Endothelial cell of umbilical vein (primary cell): ENCODE measurements at regions not wholly inside any gene's neighbourhood (a gene's known extent, or its start where the extent isn't known, plus 50 kb on each side); places are given as distances from the start of the nearest gene placed in this dataset.

Experiments
- EZH2 ChIP-seq: IDR thresholded peaks from 2 replicates; pipeline ENCODE4 v1.6.1; 2012; ENCODE audit warnings: borderline replicate concordance, low read depth, mild to moderate bottlenecking, moderate library complexity, low read length, inconsistent platforms; ENCODE audit not compliant: severe bottlenecking
- POLR2A ChIP-seq: IDR thresholded peaks from 2 replicates; pipeline ENCODE4 v1.6.1; 2012; ENCODE audit warnings: low read depth, mild to moderate bottlenecking, control low read depth, low read length
- POLR2AphosphoS5 ChIP-seq: IDR thresholded peaks from 2 replicates; pipeline ENCODE4 v1.6.1; 2012; ENCODE audit warnings: low read depth, mild to moderate bottlenecking, control low read depth, low read length, moderate library complexity; ENCODE audit not compliant: insufficient read depth

- TF ChIP-seq EZH2 (no peak), POLR2A (no peak), POLR2AphosphoS5 (no peak)
Observed at GRCh38 chr18:78765142-78765541, 214.5 kb upstream of the SALL3 start.
